HepG2 (cell line): ENCODE measurements at regions not wholly inside any gene's neighbourhood (a gene's known extent, or its start where the extent isn't known, plus 50 kb on each side); places are given as distances from the start of the nearest gene placed in this dataset.

Source experiments
- ATAC-seq: fragments of 200-7000 bp; cut with Tn5 transposase; 3 replicates; pipeline ENCODE4 v1.9.1; 2020; ENCODE audit warnings: mild to moderate bottlenecking, moderate library complexity
- BruUV-seq: library from RNA; stranded (reverse); fragments of 400-500 nt; replicated peaks from 2 replicates; lab custom pipeline; 2021; lab: Mats Ljungman, UMichigan
- CTCF ChIA-PET: fragments of 300-600 bp; formaldehyde crosslinking; extraction: SDS; loops from one replicate; lab custom pipeline; 2021; ENCODE audit warnings: low total read pairs, inconsistent platforms, low intra/inter-chr PET ratio; lab: Yijun Ruan, JAX
- POLR2A ChIA-PET: fragments of 350-600 bp; sonication (Branson Sonifier 250); formaldehyde crosslinking; loops from one replicate; lab custom pipeline; 2020; ENCODE audit warnings: antibody characterized with exemption, inconsistent platforms; lab: Yijun Ruan, JAX
- DNase-seq: peaks from one replicate; pipeline ENCODE4 v3.0.0-alpha.2; 2015; ENCODE audit warnings: low spot score
- FAIRE-seq: peaks from 3 replicates; lab custom pipeline; 2011; peaks lifted over from hg19 to GRCh38; lab: Jason Lieb, UNC
- H2AFZ ChIP-seq: one replicate; pipeline ENCODE4 v1.6.1; 2011; ENCODE audit warnings: low read length, inconsistent platforms
- H3K27ac ChIP-seq: fragments of 300-600 bp; 3 replicates; pipeline ENCODE4 v1.8.0; 2011; ENCODE audit warnings: mixed run types, mild to moderate bottlenecking, mixed read lengths, low read length, inconsistent platforms; ENCODE audit not compliant: insufficient read depth; ENCODE audit errors: extremely low read length
- H3K27me3 ChIP-seq, 2 experiments: fragments of 200-600 bp in 1 of 2; 2 replicates in 1 of 2; 3 replicates in 1 of 2; pipeline versions ENCODE4 v1.6.0 to v1.8.0; 2011; ENCODE audit warnings: low read length in 2 of 2, mild to moderate bottlenecking in 2 of 2, moderate library complexity in 2 of 2, inconsistent platforms in 1 of 2; ENCODE audit not compliant: insufficient read depth in 2 of 2, control insufficient read depth in 1 of 2
- H3K36me3 ChIP-seq, 2 experiments: fragments of 200-600 bp in 1 of 2; replicated peaks in 1 of 2; 2 replicates in 1 of 2; 3 replicates in 1 of 2; pipeline versions ENCODE4 v1.5.1 to v1.8.0; 2011; ENCODE audit warnings: low read length in 2 of 2, inconsistent platforms in 1 of 2; ENCODE audit not compliant: insufficient read depth in 2 of 2, control insufficient read depth in 1 of 2
- H3K4me1 ChIP-seq: 2 replicates; pipeline ENCODE4 v1.5.1; 2012; ENCODE audit warnings: low read length, inconsistent platforms; ENCODE audit not compliant: insufficient read depth
- H3K4me2 ChIP-seq: 2 replicates; pipeline ENCODE4 v1.6.0; 2011; ENCODE audit warnings: low read depth, low read length, inconsistent platforms
- H3K4me3 ChIP-seq, 3 experiments: fragments of 200-600 bp in 1 of 3; sonication (generic), shearing (Covaris generic) in 1 of 3; replicated peaks in 1 of 3; 2 replicates each; pipeline ENCODE4 v1.5.1; 2011 to 2016; ENCODE audit warnings: low read length in 3 of 3, inconsistent platforms in 2 of 3, low read depth in 2 of 3, mild to moderate bottlenecking in 2 of 3, control low read depth in 1 of 3, mixed read lengths in 1 of 3; ENCODE audit not compliant: insufficient read depth in 1 of 3
- H3K79me2 ChIP-seq: one replicate; pipeline ENCODE4 v1.6.1; 2011; ENCODE audit warnings: low read length, inconsistent platforms; ENCODE audit not compliant: insufficient read depth
- H3K9ac ChIP-seq: 2 replicates; pipeline ENCODE4 v1.6.0; 2011; ENCODE audit warnings: mild to moderate bottlenecking, low read depth, low read length, inconsistent platforms; ENCODE audit not compliant: insufficient read depth
- H3K9me3 ChIP-seq: 2 replicates; pipeline ENCODE4 v1.5.1; 2012; ENCODE audit warnings: mild to moderate bottlenecking, low read length
- H4K20me1 ChIP-seq: 2 replicates; pipeline ENCODE4 v1.6.0; 2011; ENCODE audit warnings: inconsistent platforms, mild to moderate bottlenecking, low read length, moderate library complexity; ENCODE audit not compliant: insufficient read depth
- BORCS8-MEF2B ChIP-seq: sonication (generic); formaldehyde crosslinking; IDR thresholded peaks from 2 replicates; pipeline ENCODE4 v1.8.0; 2022; ENCODE audit warnings: mild to moderate bottlenecking, missing genetic modification reagents
- KLF12 ChIP-seq: sonication (generic); formaldehyde crosslinking; IDR thresholded peaks from 2 replicates; pipeline ENCODE4 v1.4.0; 2020; ENCODE audit warnings: missing genetic modification reagents, borderline replicate concordance
- STAT5B ChIP-seq: sonication (generic); formaldehyde crosslinking; IDR thresholded peaks from 2 replicates; pipeline ENCODE4 v1.4.0; 2020; ENCODE audit warnings: missing genetic modification reagents
- TAF1 ChIP-seq: sonication (generic); formaldehyde crosslinking; IDR thresholded peaks from 2 replicates; pipeline ENCODE4 v1.4.0; 2020; ENCODE audit warnings: missing genetic modification reagents
- ZNF556 ChIP-seq: sonication (generic); formaldehyde crosslinking; IDR thresholded peaks from 2 replicates; pipeline ENCODE4 v1.4.0; 2020; ENCODE audit warnings: mild to moderate bottlenecking, missing genetic modification reagents, borderline replicate concordance
- ZNF629 ChIP-seq: sonication (generic); formaldehyde crosslinking; conservative IDR thresholded peaks from 2 replicates; pipeline ENCODE4 v1.5.0; 2020; ENCODE audit warnings: missing genetic modification reagents
- ZNF713 ChIP-seq: sonication (generic); formaldehyde crosslinking; IDR thresholded peaks from 2 replicates; pipeline ENCODE4 v1.4.0; 2020; ENCODE audit warnings: mild to moderate bottlenecking, missing genetic modification reagents
- WGBS: methylation state at CpG from one replicate; pipeline ENCODE4 v1.1.6; 2017; ENCODE audit warnings: low lambda C conversion rate; 5-methylcytosine and 5-hydroxymethylcytosine counted together
- in situ Hi-C: cut with HindIII; loops from 2 replicates; pipeline ENCODE4 v1.10.0; 2017; ENCODE audit warnings: low pct_unique_long_range_greater_than_20kb; ENCODE audit not compliant: extremely low pct_ligation_motif_present
- intact Hi-C: fragments of 100-400 bp; cut with micrococcal nuclease; formaldehyde crosslinking; loops from one replicate; pipeline ENCODE4 v1.10.0; 2022; ENCODE audit not compliant: unreplicated experiment
- TF ChIP-seq, protein P1 (sequence below): sonication (generic); formaldehyde crosslinking; IDR thresholded peaks from 2 replicates; pipeline ENCODE4 v1.4.0; 2020; ENCODE audit warnings: mild to moderate bottlenecking, missing genetic modification reagents

DNA sequence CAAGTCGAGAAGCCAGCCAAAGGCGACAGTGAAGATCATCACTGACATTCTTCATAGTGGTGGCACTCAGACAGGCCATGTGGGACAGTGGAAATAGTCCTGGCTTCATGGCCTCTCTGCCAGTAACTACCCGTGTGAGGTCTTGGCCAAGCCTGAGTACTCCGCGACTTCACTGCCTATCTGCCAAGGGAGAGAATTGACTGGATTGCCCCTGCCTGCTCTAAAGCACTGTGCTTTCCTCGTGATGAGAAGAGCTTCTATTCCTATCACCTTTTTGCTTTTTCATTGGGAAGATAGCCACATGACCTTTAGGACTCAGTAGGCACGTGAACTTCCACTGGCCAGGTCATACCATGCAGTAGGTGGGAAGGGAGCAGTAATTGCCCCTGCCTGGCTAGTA lies 239.3 kb downstream of the HAUS1 start:
- ChIA-PET POLR2A (no interaction called here), CTCF (no interaction called here)
- H3K4me2 ChIP-seq: no peak overlapping the region
- H4K20me1 ChIP-seq: no peaks in the 10 kb centered on the region
- H3K36me3 ChIP-seq: no peaks in the 10 kb centered on the region
- H3K27me3 ChIP-seq: peaks cover 4 to 49% of the 10 kb centered on the region in 2 experiments
- H3K79me2 ChIP-seq: no peaks in the 10 kb centered on the region
- 55% methylated on average over 5 of the region's 7 CpGs for WGBS
- H3K4me1 ChIP-seq: no peaks in the 10 kb centered on the region
- H3K9me3 ChIP-seq: no peaks in the 10 kb centered on the region
- intact Hi-C loops: no loop called here
- no peak overlapping the region for H2AFZ ChIP-seq
- FAIRE-seq: no peak
- H3K27ac ChIP-seq: no peak overlapping the region
- no peak for ATAC-seq
- TF ChIP-seq TAF1 (CRISPR knock-in tag) (no peak), KLF12 (CRISPR knock-in tag) (no peak), BORCS8-MEF2B (CRISPR knock-in tag) (no peak), ZNF556 (CRISPR knock-in tag) (no peak), STAT5B (CRISPR knock-in tag) (no peak), ZNF629 (CRISPR knock-in tag) (no peak), ZNF713 (CRISPR knock-in tag) (no peak)
- TF ChIP-seq, protein P1, sequence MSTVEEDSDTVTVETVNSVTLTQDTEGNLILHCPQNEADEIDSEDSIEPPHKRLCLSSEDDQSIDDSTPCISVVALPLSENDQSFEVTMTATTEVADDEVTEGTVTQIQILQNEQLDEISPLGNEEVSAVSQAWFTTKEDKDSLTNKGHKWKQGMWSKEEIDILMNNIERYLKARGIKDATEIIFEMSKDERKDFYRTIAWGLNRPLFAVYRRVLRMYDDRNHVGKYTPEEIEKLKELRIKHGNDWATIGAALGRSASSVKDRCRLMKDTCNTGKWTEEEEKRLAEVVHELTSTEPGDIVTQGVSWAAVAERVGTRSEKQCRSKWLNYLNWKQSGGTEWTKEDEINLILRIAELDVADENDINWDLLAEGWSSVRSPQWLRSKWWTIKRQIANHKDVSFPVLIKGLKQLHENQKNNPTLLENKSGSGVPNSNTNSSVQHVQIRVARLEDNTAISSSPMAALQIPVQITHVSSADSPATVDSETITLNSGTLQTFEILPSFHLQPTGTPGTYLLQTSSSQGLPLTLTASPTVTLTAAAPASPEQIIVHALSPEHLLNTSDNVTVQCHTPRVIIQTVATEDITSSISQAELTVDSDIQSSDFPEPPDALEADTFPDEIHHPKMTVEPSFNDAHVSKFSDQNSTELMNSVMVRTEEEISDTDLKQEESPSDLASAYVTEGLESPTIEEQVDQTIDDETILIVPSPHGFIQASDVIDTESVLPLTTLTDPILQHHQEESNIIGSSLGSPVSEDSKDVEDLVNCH (CRISPR knock-in tag): no peak
- TF ChIP-seq, all 625 proteins: peak for 0
- Histone ChIP-seq H3K4me3 (no peak overlapping the region), H3K9ac (no peak overlapping the region)
- BruUV-seq: no TSS peak
- in situ Hi-C loops: no loop called here
- DNase-seq: no peak
